Transverse colon (tissue), 4 donors: ENCODE measurements at regions not wholly inside any gene's neighbourhood (a gene's known extent, or its start where the extent isn't known, plus 50 kb on each side); places are given as distances from the start of the nearest gene placed in this dataset.

Experiments
- DNase-seq: peaks from one replicate; pipeline ENCODE4 v3.0.0-alpha.2; 2019
- H3K27ac ChIP-seq, 4 donors: fragments of 200-600 bp; sonication (generic); 2 replicates each; pipeline ENCODE4 v1.5.1; 2016 to 2018; ENCODE audit warnings: inconsistent platforms in 4 of 4
- H3K27me3 ChIP-seq: fragments of 200-600 bp; sonication (generic); 2 replicates; pipeline ENCODE4 v1.5.1; 2017; ENCODE audit warnings: inconsistent platforms
- H3K36me3 ChIP-seq, 4 donors: fragments of 200-600 bp; sonication (generic); 2 replicates each; pipeline ENCODE4 v1.5.1; 2017 to 2019; ENCODE audit warnings: inconsistent platforms in 4 of 4
- H3K4me1 ChIP-seq, 4 donors: fragments of 200-600 bp; sonication (generic); 2 replicates each; pipeline ENCODE4 v1.5.1; 2017 to 2020; ENCODE audit warnings: inconsistent platforms in 4 of 4
- H3K4me3 ChIP-seq, 4 donors: fragments of 200-600 bp; sonication (generic); 1 replicate in 1 of 4; 2 replicates in 3 of 4; pipeline versions ENCODE4 v1.5.1 to v1.6.1; 2017 to 2019; ENCODE audit warnings: inconsistent platforms in 4 of 4
- H3K9me3 ChIP-seq, 2 donors: fragments of 200-600 bp; sonication (generic); 2 replicates each; pipeline ENCODE4 v1.5.1; 2017 to 2019; ENCODE audit warnings: inconsistent platforms in 2 of 2
- CTCF ChIP-seq, 5 experiments: fragments of 200-600 bp in 3 of 5; fragments of 450-650 bp in 2 of 5; sonication (generic) in 3 of 5; IDR thresholded peaks; 1 replicate in 2 of 5; 2 replicates in 3 of 5; pipeline ENCODE4 v1.5.1; 2016 to 2017; ENCODE audit warnings: antibody characterized with exemption in 5 of 5, inconsistent platforms in 3 of 5, mild to moderate bottlenecking in 2 of 5, moderate library complexity in 1 of 5
- EP300 ChIP-seq: sonication (generic); formaldehyde crosslinking; IDR thresholded peaks from one replicate; pipeline ENCODE4 v1.6.1; 2017; ENCODE audit warnings: antibody characterized with exemption, low read depth
- POLR2A ChIP-seq: fragments of 450-650 bp; IDR thresholded peaks from one replicate; pipeline ENCODE4 v1.6.1; 2016; ENCODE audit warnings: antibody characterized with exemption, mild to moderate bottlenecking, moderate library complexity
- POLR2AphosphoS5 ChIP-seq, 3 donors: sonication (generic); formaldehyde crosslinking; IDR thresholded peaks; one replicate each; pipeline ENCODE4 v1.6.1; 2016; ENCODE audit warnings: antibody characterized with exemption in 3 of 3
- WGBS, 2 donors: methylation state at CpG; one replicate each; pipeline ENCODE4 v1.1.5; 2018; ENCODE audit warnings: low coverage in 1 of 2; 5-methylcytosine and 5-hydroxymethylcytosine counted together
- in situ Hi-C, 4 donors: fragments of 200-750 bp; cut with MboI; loops; one replicate each; pipeline versions ENCODE4 v1.15.0 to v1.15.1; 2017; ENCODE audit warnings: low sequenced_read_pairs in 3 of 4, low pct_ligation_motif_present in 1 of 4, low pct_unique_long_range_greater_than_20kb in 1 of 4
- intact Hi-C: fragments of 100-400 bp; cut with DNase I; formaldehyde crosslinking; loops from one replicate; pipeline ENCODE4 v1.15.1; 2023; ENCODE audit warnings: low total_unique reads

DNA sequence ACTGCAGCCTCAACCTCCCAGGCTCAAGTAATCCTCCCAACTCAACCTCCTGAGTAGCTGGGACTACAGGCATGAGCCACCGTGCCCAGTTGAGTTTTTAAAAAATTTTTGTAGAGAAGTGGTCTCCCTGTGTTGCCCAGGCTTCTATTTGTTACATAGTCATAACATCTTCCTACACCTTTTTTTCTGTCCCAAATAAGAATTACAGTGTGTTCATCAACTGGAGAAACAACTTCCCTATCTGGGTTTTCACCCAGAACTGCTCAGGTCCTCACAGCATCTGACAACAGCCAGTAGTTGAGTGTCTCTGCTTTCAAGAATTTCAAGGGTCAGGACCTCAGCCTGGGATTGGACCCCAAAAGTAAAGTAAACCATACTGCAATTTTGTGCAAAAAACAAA, 235.2 kb upstream of the AMIGO2 start:
- Histone ChIP-seq H3K4me1 (peaks cover 0 to 10% (median 0%) of the 10 kb centered on the region in 4 donors), H3K27ac (no peak overlapping the region), H3K36me3 (no peaks in the 10 kb centered on the region), H3K27me3 (no peaks in the 10 kb centered on the region), H3K9me3 (no peaks in the 10 kb centered on the region), H3K4me3 (no peak overlapping the region)
- WGBS, 2 donors: 83 to 100% methylated on average over 1 of the region's 1 CpG
- in situ Hi-C loops (loop anchor here in 1 of 4 donors (25.0 kb wide), 1 partner anchor 278 kb away; no protein-coding TSS in a partner anchor), intact Hi-C loops (no loop called here)
- TF ChIP-seq POLR2AphosphoS5 (IDR thresholded peaks at IDR 0.05): no peak
- no peak for TF ChIP-seq CTCF (IDR thresholded peaks at IDR 0.05)
- TF ChIP-seq EP300: no peak
- no peak for TF ChIP-seq POLR2A
- DNase-seq: no peak

- Histone ChIP-seq H3K4me3 (no peak overlapping the region), H3K4me1 (peaks cover 0 to 11% (median 0%) of the 10 kb centered on the region in 4 donors), H3K27me3 (no peaks in the 10 kb centered on the region), H3K27ac (no peak overlapping the region), H3K36me3 (no peaks in the 10 kb centered on the region), H3K9me3 (no peaks in the 10 kb centered on the region)
- 57 to 61% methylated on average over 3 of the region's 3 CpGs for WGBS, 2 donors
- no peak for DNase-seq
- in situ Hi-C loops (loop anchor here in 1 of 4 donors (25.0 kb wide), 1 partner anchor 276 kb away; no protein-coding TSS in a partner anchor), intact Hi-C loops (no loop called here)
- TF ChIP-seq POLR2AphosphoS5 (IDR thresholded peaks at IDR 0.05): no peak
- TF ChIP-seq CTCF (IDR thresholded peaks at IDR 0.05): no peak
- no peak for TF ChIP-seq POLR2A
- TF ChIP-seq EP300: no peak
Observed at GRCh38 chr12:47312808-47313426, 233.2 kb upstream of the AMIGO2 start.

DNA sequence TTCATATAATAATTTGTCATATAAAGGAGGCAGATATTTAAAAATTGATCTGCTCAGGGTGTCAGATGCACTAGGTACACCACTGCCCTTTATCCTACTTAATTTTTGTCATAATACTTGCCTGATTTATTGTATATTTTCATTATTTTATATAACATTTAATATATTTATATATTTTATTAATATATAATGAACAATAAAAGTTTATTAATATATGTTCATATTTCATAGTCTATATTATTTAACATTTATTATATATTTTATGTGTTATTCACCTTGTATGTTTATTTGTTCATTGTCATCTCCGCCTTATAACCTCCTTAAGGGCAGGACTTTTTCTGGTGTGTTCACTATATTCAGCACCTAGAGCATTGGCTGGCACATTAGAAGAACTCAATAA, 232.4 kb upstream of the AMIGO2 start:
- no peaks in the 10 kb centered on the region for H3K27me3 ChIP-seq
- H3K36me3 ChIP-seq: no peaks in the 10 kb centered on the region
- no peaks in the 10 kb centered on the region for H3K9me3 ChIP-seq
- DNase-seq: no peak
- TF ChIP-seq CTCF (IDR thresholded peaks at IDR 0.05) (no peak), EP300 (no peak), POLR2A (no peak), POLR2AphosphoS5 (IDR thresholded peaks at IDR 0.05) (no peak)
- intact Hi-C loops (no loop called here), in situ Hi-C loops (loop anchor here in 1 of 4 donors (25.0 kb wide), 1 partner anchor 275 kb away; no protein-coding TSS in a partner anchor)
- no peak overlapping the region for H3K27ac ChIP-seq
- peaks cover 0 to 15% (median 0%) of the 10 kb centered on the region in 4 donors for H3K4me1 ChIP-seq
- no peak overlapping the region for H3K4me3 ChIP-seq
- WGBS, 2 donors: 88 to 91% methylated on average over 1 of the region's 1 CpG

DNA sequence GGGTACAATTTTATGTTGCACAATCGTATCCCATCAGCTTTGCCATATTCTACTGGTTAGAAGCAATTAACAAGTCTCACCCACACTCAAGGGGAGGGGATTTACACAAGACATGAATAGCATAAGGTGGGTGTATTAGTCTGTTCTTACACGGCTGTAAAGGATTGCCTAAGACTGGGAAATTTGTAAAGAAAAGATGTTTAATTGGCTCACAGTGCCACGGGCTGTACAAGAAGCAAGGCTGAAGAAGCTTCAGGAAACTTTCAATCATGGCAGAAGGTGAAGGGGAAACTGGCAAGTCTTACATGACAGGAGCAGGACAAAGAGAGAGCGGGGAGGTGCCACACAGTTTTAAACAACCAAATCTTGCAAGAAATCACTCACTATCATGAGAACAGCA, 231.8 kb upstream of the AMIGO2 start:
- Histone ChIP-seq H3K4me3 (no peak overlapping the region), H3K36me3 (no peaks in the 10 kb centered on the region), H3K9me3 (no peaks in the 10 kb centered on the region), H3K27ac (no peak overlapping the region), H3K27me3 (no peaks in the 10 kb centered on the region), H3K4me1 (peaks cover 0 to 11% (median 0%) of the 10 kb centered on the region in 4 donors)
- no peak for DNase-seq
- WGBS, 2 donors: 67 to 79% methylated on average over 1 to 4 of the region's 4 CpGs
- in situ Hi-C loops (loop anchor here in 1 of 4 donors (25.0 kb wide), 1 partner anchor 274 kb away; no protein-coding TSS in a partner anchor), intact Hi-C loops (no loop called here)
- TF ChIP-seq EP300 (no peak), POLR2AphosphoS5 (IDR thresholded peaks at IDR 0.05) (no peak), CTCF (IDR thresholded peaks at IDR 0.05) (no peak), POLR2A (no peak)
